ENCODE measurements at regions not wholly inside any gene's neighbourhood (a gene's known extent, or its start where the extent isn't known, plus 50 kb on each side); places are given as distances from the start of the nearest gene placed in this dataset.

GRCh38 chr11:97966901-97967300 is 1053.8 kb upstream of the CNTN5 start:
- ChIA-PET CTCF (no interaction called here), POLR2A (ENCODE audit: low non-redundant PET) (no interaction called here)
- no peak for DNase-seq (ENCODE audit: low spot score)
- no peaks in the 10 kb centered on the region for H3K27me3 ChIP-seq (replicated peaks; ENCODE audit: insufficient read depth, low read depth, low read length, poor library complexity)
- H3K27ac ChIP-seq (ENCODE audit: low read depth, low read length, poor library complexity, severe bottlenecking), result no peak overlapping the region
- H3K36me3 ChIP-seq (ENCODE audit: insufficient read depth, low read length, poor library complexity, severe bottlenecking), result no peaks in the 10 kb centered on the region
- H3K4me3 ChIP-seq (ENCODE audit: low read depth, low read length, poor library complexity, severe bottlenecking), result no peak overlapping the region
- no TSS peak for BruUV-seq (replicated peaks)
- intact Hi-C loops (cut with micrococcal nuclease; ENCODE audit: unreplicated experiment), result no loop called here
- H3K9me3 ChIP-seq (ENCODE audit: low read depth, low read length, poor library complexity, severe bottlenecking), result no peaks in the 10 kb centered on the region
- H3K4me1 ChIP-seq (ENCODE audit: insufficient read depth, low read length, poor library complexity, severe bottlenecking), result no peaks in the 10 kb centered on the region
- TF ChIP-seq EZH2 (IDR thresholded peaks at IDR 0.05; ENCODE audit: borderline replicate concordance, low read depth, low read length, poor library complexity, severe bottlenecking), result no peak
- TF ChIP-seq CTCF (conservative IDR thresholded peaks at IDR 0.05; ENCODE audit: low read depth, low read length), result no peak

GRCh38 chr11:97968071-97968470 is 1052.7 kb upstream of the CNTN5 start:
- CTCF ChIA-PET, result no interaction called here
- POLR2A ChIA-PET (ENCODE audit: low non-redundant PET), result no interaction called here
- no peak for TF ChIP-seq CTCF (conservative IDR thresholded peaks at IDR 0.05; ENCODE audit: low read depth, low read length)
- TF ChIP-seq EZH2 (IDR thresholded peaks at IDR 0.05; ENCODE audit: borderline replicate concordance, low read depth, low read length, poor library complexity, severe bottlenecking), result no peak
- no peak for DNase-seq (ENCODE audit: low spot score)
- H3K36me3 ChIP-seq (ENCODE audit: insufficient read depth, low read length, poor library complexity, severe bottlenecking), result no peaks in the 10 kb centered on the region
- H3K4me1 ChIP-seq (ENCODE audit: insufficient read depth, low read length, poor library complexity, severe bottlenecking), result no peaks in the 10 kb centered on the region
- no peaks in the 10 kb centered on the region for H3K9me3 ChIP-seq (ENCODE audit: low read depth, low read length, poor library complexity, severe bottlenecking)
- H3K4me3 ChIP-seq (ENCODE audit: low read depth, low read length, poor library complexity, severe bottlenecking), result no peak overlapping the region
- intact Hi-C loops (cut with micrococcal nuclease; ENCODE audit: unreplicated experiment), result no loop called here
- no TSS peak for BruUV-seq (replicated peaks)
- H3K27me3 ChIP-seq (replicated peaks; ENCODE audit: insufficient read depth, low read depth, low read length, poor library complexity), result no peaks in the 10 kb centered on the region
- no peak overlapping the region for H3K27ac ChIP-seq (ENCODE audit: low read depth, low read length, poor library complexity, severe bottlenecking)

- POLR2A ChIA-PET (ENCODE audit: low non-redundant PET), result no interaction called here
- DNase-seq (ENCODE audit: low spot score), result no peak
- Histone ChIP-seq H3K4me3 (ENCODE audit: low read depth, low read length, poor library complexity, severe bottlenecking) (no peak overlapping the region), H3K27ac (ENCODE audit: low read depth, low read length, poor library complexity, severe bottlenecking) (no peak overlapping the region), H3K27me3 (replicated peaks; ENCODE audit: insufficient read depth, low read depth, low read length, poor library complexity) (no peaks in the 10 kb centered on the region), H3K9me3 (ENCODE audit: low read depth, low read length, poor library complexity, severe bottlenecking) (no peaks in the 10 kb centered on the region), H3K36me3 (ENCODE audit: insufficient read depth, low read length, poor library complexity, severe bottlenecking) (no peaks in the 10 kb centered on the region), H3K4me1 (ENCODE audit: insufficient read depth, low read length, poor library complexity, severe bottlenecking) (no peaks in the 10 kb centered on the region)
- intact Hi-C loops (cut with micrococcal nuclease; ENCODE audit: unreplicated experiment), result no loop called here
- CTCF ChIA-PET, result no interaction called here
- no peak for TF ChIP-seq CTCF (conservative IDR thresholded peaks at IDR 0.05; ENCODE audit: low read depth, low read length)
- no peak for TF ChIP-seq EZH2 (IDR thresholded peaks at IDR 0.05; ENCODE audit: borderline replicate concordance, low read depth, low read length, poor library complexity, severe bottlenecking)
- no TSS peak for BruUV-seq (replicated peaks)
Observed at GRCh38 chr11:97972731-97973130, 1048.0 kb upstream of the CNTN5 start.

Measured in A673 (cell line).